ENCODE measurements at regions not wholly inside any gene's neighbourhood (a gene's known extent, or its start where the extent isn't known, plus 50 kb on each side); places are given as distances from the start of the nearest gene placed in this dataset.

DNA sequence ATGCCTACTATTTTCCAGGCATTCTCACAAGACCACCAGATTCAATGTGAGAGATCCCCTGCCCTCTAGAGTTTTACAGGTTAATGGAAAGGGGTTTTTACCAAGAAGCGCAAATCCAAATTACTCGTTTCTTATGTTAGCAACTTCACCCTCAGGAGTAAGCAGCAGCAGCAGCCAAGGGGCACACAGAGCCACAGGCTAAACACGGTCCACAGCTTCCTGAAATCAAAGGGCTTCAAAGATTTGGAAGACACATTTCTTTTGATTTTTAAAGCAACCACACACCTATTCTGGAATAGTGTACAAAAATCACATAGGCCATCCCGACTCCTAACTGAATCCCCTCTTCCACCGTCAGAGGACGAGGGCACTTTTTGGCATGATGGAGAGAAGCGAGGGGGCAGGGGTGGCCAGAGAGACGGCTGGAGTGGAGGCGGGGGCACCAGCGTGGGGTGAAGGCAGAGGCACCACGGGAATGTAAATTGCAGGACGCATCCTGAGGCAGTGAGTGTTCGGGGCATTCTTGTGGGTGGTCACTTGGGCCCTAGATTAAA is 107.0 kb downstream of the ARF6 start:
- no peaks in the 10 kb centered on the region for H3K36me3 ChIP-seq (ENCODE audit: insufficient read depth, low read length)
- TF ChIP-seq, protein P1, sequence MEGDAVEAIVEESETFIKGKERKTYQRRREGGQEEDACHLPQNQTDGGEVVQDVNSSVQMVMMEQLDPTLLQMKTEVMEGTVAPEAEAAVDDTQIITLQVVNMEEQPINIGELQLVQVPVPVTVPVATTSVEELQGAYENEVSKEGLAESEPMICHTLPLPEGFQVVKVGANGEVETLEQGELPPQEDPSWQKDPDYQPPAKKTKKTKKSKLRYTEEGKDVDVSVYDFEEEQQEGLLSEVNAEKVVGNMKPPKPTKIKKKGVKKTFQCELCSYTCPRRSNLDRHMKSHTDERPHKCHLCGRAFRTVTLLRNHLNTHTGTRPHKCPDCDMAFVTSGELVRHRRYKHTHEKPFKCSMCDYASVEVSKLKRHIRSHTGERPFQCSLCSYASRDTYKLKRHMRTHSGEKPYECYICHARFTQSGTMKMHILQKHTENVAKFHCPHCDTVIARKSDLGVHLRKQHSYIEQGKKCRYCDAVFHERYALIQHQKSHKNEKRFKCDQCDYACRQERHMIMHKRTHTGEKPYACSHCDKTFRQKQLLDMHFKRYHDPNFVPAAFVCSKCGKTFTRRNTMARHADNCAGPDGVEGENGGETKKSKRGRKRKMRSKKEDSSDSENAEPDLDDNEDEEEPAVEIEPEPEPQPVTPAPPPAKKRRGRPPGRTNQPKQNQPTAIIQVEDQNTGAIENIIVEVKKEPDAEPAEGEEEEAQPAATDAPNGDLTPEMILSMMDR (IDR thresholded peaks at IDR 0.05; ENCODE audit: insufficient read depth, low read depth, low read length), result no peak
- no peak for TF ChIP-seq EZH2 (IDR thresholded peaks at IDR 0.05; ENCODE audit: insufficient read depth, low read length)
- H3K9me3 ChIP-seq (ENCODE audit: insufficient read depth, low read depth, low read length), result no peaks in the 10 kb centered on the region
- H3K27ac ChIP-seq (ENCODE audit: low read depth, low read length), result peak overlapping the region; percentile 96
- H2AFZ ChIP-seq (ENCODE audit: low read depth, low read length), result peak overlapping the region; percentile 48
- no peak for DNase-seq (ENCODE audit: low read depth)
- no peaks in the 10 kb centered on the region for H3K36me3 Mint-ChIP-seq (ENCODE audit: low read depth, unreplicated experiment)
- H3K4me3 Mint-ChIP-seq (ENCODE audit: unreplicated experiment), result peak overlapping the region; percentile 54
- H4K20me1 ChIP-seq (ENCODE audit: insufficient read depth, low read length), result no peaks in the 10 kb centered on the region
- H3K79me2 ChIP-seq (ENCODE audit: insufficient read depth, low read length), result no peaks in the 10 kb centered on the region
- no peaks in the 10 kb centered on the region for H3K27me3 ChIP-seq (ENCODE audit: insufficient read depth, low read length)
- no peaks in the 10 kb centered on the region for H3K9me3 Mint-ChIP-seq (ENCODE audit: unreplicated experiment)
- H3K27ac Mint-ChIP-seq (ENCODE audit: unreplicated experiment), result peak overlapping the region; percentile 81
- peak overlapping the region; percentile 80 for H3K4me2 ChIP-seq (ENCODE audit: low read length)
- H3K4me1 ChIP-seq (ENCODE audit: insufficient read depth, low read length), result peaks cover 55% of the 10 kb centered on the region
- peak overlapping the region; percentile 78 for H3K9ac ChIP-seq (ENCODE audit: low read length)
- peak overlapping the region; percentile 10 for H3K4me3 ChIP-seq (ENCODE audit: insufficient read depth, low read depth, low read length)
- no peak for FAIRE-seq
- peaks cover 46% of the 10 kb centered on the region for H3K4me1 Mint-ChIP-seq (ENCODE audit: low read depth, unreplicated experiment)
- peaks cover 5% of the 10 kb centered on the region for H3K27me3 Mint-ChIP-seq (ENCODE audit: low read depth, unreplicated experiment)

DNA sequence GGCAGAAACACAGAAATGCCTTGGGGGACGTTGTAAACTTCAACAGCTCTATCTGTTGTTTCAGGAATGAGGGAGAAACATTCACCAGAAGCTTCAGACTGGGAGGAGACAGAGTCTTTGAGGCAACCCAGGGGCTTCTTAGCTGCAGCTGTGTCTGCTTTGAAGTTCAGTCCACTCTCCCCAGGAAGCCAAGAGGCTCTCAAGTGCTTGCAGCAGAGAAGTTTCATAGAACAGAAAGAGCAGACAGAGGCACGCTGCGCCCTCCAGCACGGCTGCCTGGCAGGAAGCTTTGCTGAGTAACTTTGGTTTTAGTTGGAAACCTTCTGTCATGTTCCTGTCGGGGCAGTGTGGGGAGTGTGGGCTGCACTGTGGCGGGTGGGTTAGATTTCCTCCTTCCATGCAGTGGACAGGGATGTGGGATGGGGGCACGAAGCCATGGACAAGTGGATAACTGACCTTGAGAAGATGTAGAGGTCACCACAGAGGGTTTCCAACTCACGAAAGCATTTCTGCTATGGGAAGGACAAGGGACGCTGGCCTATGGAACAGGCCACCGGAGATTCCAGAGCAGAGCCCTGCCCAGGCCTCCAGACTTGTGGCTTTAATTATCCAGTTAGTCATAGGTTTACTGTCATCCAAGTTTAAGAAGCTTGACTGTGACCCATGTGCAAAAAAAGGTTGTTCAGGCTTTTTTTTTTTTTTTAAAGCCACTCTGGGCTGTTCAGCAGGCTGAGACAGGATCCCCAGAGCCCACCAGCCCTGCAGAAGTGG is 107.7 kb downstream of the ARF6 start:
- Histone ChIP-seq H3K27me3 (ENCODE audit: insufficient read depth, low read length) (no peaks in the 10 kb centered on the region), H3K79me2 (ENCODE audit: insufficient read depth, low read length) (no peaks in the 10 kb centered on the region), H2AFZ (ENCODE audit: low read depth, low read length) (peak overlapping the region; percentile 48), H3K27ac (ENCODE audit: low read depth, low read length) (peak overlapping the region; percentile 96), H3K9ac (ENCODE audit: low read length) (peak overlapping the region; percentile 78), H4K20me1 (ENCODE audit: insufficient read depth, low read length) (no peaks in the 10 kb centered on the region), H3K4me1 (ENCODE audit: insufficient read depth, low read length) (peaks cover 51% of the 10 kb centered on the region), H3K4me2 (ENCODE audit: low read length) (peak overlapping the region; percentile 80), H3K4me3 (ENCODE audit: insufficient read depth, low read depth, low read length) (no peak overlapping the region), H3K36me3 (ENCODE audit: insufficient read depth, low read length) (no peaks in the 10 kb centered on the region), H3K9me3 (ENCODE audit: insufficient read depth, low read depth, low read length) (no peaks in the 10 kb centered on the region)
- DNase-seq (ENCODE audit: low read depth), result peak; percentile 93
- TF ChIP-seq, protein P1 (IDR thresholded peaks at IDR 0.05; ENCODE audit: insufficient read depth, low read depth, low read length), result no peak
- no peak for TF ChIP-seq EZH2 (IDR thresholded peaks at IDR 0.05; ENCODE audit: insufficient read depth, low read length)
- H3K36me3 Mint-ChIP-seq (ENCODE audit: low read depth, unreplicated experiment), result no peaks in the 10 kb centered on the region
- peak overlapping the region; percentile 64 for H3K4me3 Mint-ChIP-seq (ENCODE audit: unreplicated experiment)
- H3K4me1 Mint-ChIP-seq (ENCODE audit: low read depth, unreplicated experiment), result peaks cover 40% of the 10 kb centered on the region
- FAIRE-seq, result no peak
- peaks cover 10% of the 10 kb centered on the region for H3K27me3 Mint-ChIP-seq (ENCODE audit: low read depth, unreplicated experiment)
- H3K27ac Mint-ChIP-seq (ENCODE audit: unreplicated experiment), result peak overlapping the region; percentile 81
- no peaks in the 10 kb centered on the region for H3K9me3 Mint-ChIP-seq (ENCODE audit: unreplicated experiment)

Data from astrocyte (in vitro differentiated cells and primary cell).